ENCODE measurements at regions not wholly inside any gene's neighbourhood (a gene's known extent, or its start where the extent isn't known, plus 50 kb on each side); places are given as distances from the start of the nearest gene placed in this dataset.

DNA sequence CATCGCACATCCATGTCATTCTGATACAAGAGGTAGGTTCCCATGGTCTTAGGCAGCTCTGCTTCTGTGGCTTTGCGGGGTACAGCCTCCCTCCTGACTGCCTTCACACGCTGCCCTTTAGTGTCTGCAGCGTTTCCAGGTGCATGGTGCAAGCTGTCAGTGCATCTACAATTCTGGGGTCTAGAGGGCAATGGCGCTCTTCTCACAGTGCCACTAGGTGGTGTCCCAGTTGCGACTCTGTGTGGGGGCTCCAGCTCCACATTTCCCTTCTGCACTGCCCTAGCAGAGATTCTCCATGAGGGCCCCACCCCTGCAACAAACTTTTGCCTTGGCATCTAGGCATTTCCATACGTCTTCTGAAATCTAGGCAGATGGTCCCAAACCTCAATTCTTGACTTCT is 138.2 kb upstream of the BRINP3 start:
- no peaks in the 10 kb centered on the region for H3K27me3 Mint-ChIP-seq
- no peak overlapping the region for H3K27ac Mint-ChIP-seq
- no peaks in the 10 kb centered on the region for H3K36me3 Mint-ChIP-seq (ENCODE audit: insufficient read depth)
- DNase-seq (ENCODE audit: low spot score, unreplicated experiment) = no peak
- TF ChIP-seq, protein P1, sequence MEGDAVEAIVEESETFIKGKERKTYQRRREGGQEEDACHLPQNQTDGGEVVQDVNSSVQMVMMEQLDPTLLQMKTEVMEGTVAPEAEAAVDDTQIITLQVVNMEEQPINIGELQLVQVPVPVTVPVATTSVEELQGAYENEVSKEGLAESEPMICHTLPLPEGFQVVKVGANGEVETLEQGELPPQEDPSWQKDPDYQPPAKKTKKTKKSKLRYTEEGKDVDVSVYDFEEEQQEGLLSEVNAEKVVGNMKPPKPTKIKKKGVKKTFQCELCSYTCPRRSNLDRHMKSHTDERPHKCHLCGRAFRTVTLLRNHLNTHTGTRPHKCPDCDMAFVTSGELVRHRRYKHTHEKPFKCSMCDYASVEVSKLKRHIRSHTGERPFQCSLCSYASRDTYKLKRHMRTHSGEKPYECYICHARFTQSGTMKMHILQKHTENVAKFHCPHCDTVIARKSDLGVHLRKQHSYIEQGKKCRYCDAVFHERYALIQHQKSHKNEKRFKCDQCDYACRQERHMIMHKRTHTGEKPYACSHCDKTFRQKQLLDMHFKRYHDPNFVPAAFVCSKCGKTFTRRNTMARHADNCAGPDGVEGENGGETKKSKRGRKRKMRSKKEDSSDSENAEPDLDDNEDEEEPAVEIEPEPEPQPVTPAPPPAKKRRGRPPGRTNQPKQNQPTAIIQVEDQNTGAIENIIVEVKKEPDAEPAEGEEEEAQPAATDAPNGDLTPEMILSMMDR (IDR thresholded peaks at IDR 0.05; ENCODE audit: unreplicated experiment) = no peak
- no peaks in the 10 kb centered on the region for H3K4me1 Mint-ChIP-seq (ENCODE audit: low read depth)
- H3K9me3 Mint-ChIP-seq (ENCODE audit: low read depth) = no peaks in the 10 kb centered on the region
- no peak overlapping the region for H3K4me3 Mint-ChIP-seq (ENCODE audit: low read depth)

DNA sequence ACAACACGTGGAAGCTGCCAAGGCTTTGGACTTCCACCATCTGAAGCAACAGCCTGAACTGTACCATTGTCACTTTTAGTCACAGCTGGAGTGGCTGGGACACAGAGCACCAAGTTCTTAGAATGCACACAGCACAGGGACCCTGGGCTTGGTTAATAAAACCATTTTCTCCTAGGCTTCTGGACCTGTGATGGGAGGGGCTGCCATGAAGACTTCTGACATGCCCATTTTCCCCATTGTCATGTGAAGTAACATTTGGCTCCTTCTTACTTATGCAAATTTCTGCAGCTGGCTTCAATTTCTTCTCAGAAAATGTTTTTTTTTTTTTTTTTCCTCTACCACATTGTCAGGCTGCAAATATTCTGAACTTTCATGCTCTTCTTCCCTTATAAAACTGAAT is 138.6 kb upstream of the BRINP3 start:
- DNase-seq (ENCODE audit: low spot score, unreplicated experiment) = no peak
- H3K36me3 Mint-ChIP-seq (ENCODE audit: insufficient read depth) = no peaks in the 10 kb centered on the region
- no peak overlapping the region for H3K4me3 Mint-ChIP-seq (ENCODE audit: low read depth)
- H3K27ac Mint-ChIP-seq = no peak overlapping the region
- H3K27me3 Mint-ChIP-seq = no peaks in the 10 kb centered on the region
- no peaks in the 10 kb centered on the region for H3K4me1 Mint-ChIP-seq (ENCODE audit: low read depth)
- TF ChIP-seq, protein P1 (IDR thresholded peaks at IDR 0.05; ENCODE audit: unreplicated experiment) = no peak
- H3K9me3 Mint-ChIP-seq (ENCODE audit: low read depth) = no peaks in the 10 kb centered on the region

DNA sequence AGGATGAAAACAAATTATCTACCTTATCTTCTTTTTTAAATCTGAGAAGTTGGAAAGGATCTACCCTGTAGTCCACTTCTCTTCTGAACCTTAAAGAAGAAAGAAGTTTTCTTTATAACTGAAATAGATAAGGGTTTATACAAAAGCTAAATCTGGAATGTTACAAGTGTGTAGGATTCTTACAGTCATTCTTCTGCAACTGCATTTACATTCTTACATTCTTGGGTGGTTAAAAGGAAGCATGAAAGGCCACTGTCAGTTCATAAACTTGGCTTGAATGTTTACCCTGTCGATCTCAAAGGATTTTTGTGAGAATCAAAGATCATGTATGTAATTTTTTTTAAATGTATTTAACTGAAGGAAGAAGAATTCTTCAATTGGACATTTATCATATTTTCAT is 142.1 kb upstream of the BRINP3 start:
- no peak for DNase-seq (ENCODE audit: low spot score, unreplicated experiment)
- no peaks in the 10 kb centered on the region for H3K9me3 Mint-ChIP-seq (ENCODE audit: low read depth)
- H3K4me3 Mint-ChIP-seq (ENCODE audit: low read depth) = no peak overlapping the region
- TF ChIP-seq, protein P1 (IDR thresholded peaks at IDR 0.05; ENCODE audit: unreplicated experiment) = no peak
- no peaks in the 10 kb centered on the region for H3K36me3 Mint-ChIP-seq (ENCODE audit: insufficient read depth)
- H3K27ac Mint-ChIP-seq = no peak overlapping the region
- no peaks in the 10 kb centered on the region for H3K4me1 Mint-ChIP-seq (ENCODE audit: low read depth)
- no peaks in the 10 kb centered on the region for H3K27me3 Mint-ChIP-seq

DNA sequence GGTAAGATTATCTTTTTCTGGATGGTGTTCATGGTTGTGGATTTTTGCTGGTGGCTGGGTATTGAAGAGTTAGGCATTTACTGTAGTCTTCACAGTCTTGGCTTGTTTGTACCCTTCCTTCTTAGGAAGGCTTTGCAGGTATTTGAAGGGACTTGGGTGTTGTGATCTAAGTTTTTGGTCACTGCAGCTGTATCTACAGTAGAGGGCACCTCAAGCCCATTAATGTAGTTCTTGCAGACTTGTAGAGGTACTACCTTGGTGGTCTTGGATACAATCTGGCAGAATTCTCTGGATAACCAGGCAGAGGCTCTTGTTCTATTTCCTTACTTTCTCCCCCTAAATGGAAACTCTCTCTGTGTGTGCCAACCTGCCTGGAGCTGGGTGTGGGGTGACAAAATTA is 155.8 kb upstream of the BRINP3 start:
- DNase-seq (ENCODE audit: low spot score, unreplicated experiment) = no peak
- Mint-ChIP-seq H3K36me3 (ENCODE audit: insufficient read depth) (no peaks in the 10 kb centered on the region), H3K4me3 (ENCODE audit: low read depth) (no peak overlapping the region), H3K27me3 (no peaks in the 10 kb centered on the region), H3K27ac (no peak overlapping the region), H3K4me1 (ENCODE audit: low read depth) (no peaks in the 10 kb centered on the region), H3K9me3 (ENCODE audit: low read depth) (peaks cover 6% of the 10 kb centered on the region)
- TF ChIP-seq, protein P1 (IDR thresholded peaks at IDR 0.05; ENCODE audit: unreplicated experiment) = peak; percentile 44

DNA sequence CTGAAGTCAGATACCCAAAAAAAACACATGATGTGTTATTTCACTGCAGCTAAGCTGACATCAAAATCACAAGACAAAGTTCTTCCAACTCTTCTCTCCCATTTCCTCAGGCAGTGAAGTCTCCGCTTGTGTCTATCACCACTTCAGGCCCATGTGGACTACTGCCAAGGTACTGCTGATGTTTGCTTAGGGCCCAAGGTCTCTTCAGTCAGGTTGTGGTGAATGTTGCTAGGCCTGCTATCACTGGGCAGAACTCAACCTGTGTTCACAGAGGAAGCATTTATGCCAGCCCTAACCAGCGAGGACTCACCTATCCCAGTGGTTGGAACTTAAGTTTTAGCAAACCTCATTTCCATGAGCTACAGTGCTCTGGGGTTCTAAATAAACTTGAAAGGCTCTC is 156.5 kb upstream of the BRINP3 start:
- TF ChIP-seq, protein P1 (IDR thresholded peaks at IDR 0.05; ENCODE audit: unreplicated experiment) = no peak
- no peak overlapping the region for H3K27ac Mint-ChIP-seq
- no peaks in the 10 kb centered on the region for H3K4me1 Mint-ChIP-seq (ENCODE audit: low read depth)
- no peaks in the 10 kb centered on the region for H3K27me3 Mint-ChIP-seq
- no peak for DNase-seq (ENCODE audit: low spot score, unreplicated experiment)
- no peaks in the 10 kb centered on the region for H3K36me3 Mint-ChIP-seq (ENCODE audit: insufficient read depth)
- peaks cover 3% of the 10 kb centered on the region for H3K9me3 Mint-ChIP-seq (ENCODE audit: low read depth)
- no peak overlapping the region for H3K4me3 Mint-ChIP-seq (ENCODE audit: low read depth)

Data from progenitor cell of endocrine pancreas (in vitro differentiated cells).